SK-N-SH (cell line): ENCODE measurements at regions not wholly inside any gene's neighbourhood (a gene's known extent, or its start where the extent isn't known, plus 50 kb on each side); places are given as distances from the start of the nearest gene placed in this dataset.
"Not testable (repeated sequence)": the region's sequence is repeated elsewhere in the genome, so short reads cannot be mapped to it uniquely, and the experiment has no call there.

Experiments
- CTCF ChIA-PET: fragments of 300-600, 350-600 bp; formaldehyde crosslinking; extraction: SDS; loops from one replicate; lab custom pipeline; 2021; lab: Yijun Ruan, JAX
- POLR2A ChIA-PET: fragments of 350-600 bp; sonication (Branson Sonifier 250); formaldehyde crosslinking; extraction: SDS; loops from one replicate; lab custom pipeline; 2020; ENCODE audit warnings: antibody characterized with exemption, inconsistent platforms; lab: Yijun Ruan, JAX
- DNase-seq: peaks from one replicate; pipeline ENCODE4 v3.0.0; 2012
- H2AFZ ChIP-seq: fragments of 200-600 bp; sonication (generic); 2 replicates; pipeline ENCODE4 v1.8.1; 2016; ENCODE audit warnings: antibody characterized with exemption, mild to moderate bottlenecking, low read depth
- H3F3A ChIP-seq: fragments of 200-600 bp; sonication (generic); replicated peaks from 2 replicates; pipeline ENCODE3; 2016; ENCODE audit warnings: antibody characterized with exemption, mild to moderate bottlenecking; ENCODE audit not compliant: insufficient read depth
- H3K27ac ChIP-seq, 2 experiments: fragments of 200-500 bp in 1 of 2; fragments of 200-600 bp in 1 of 2; sonication (Bioruptor generic) in 1 of 2; sonication (generic), shearing (Covaris generic) in 1 of 2; 2 replicates each; pipeline versions ENCODE4 v1.5.1 to v1.6.1; 2014 to 2016; ENCODE audit warnings: low read depth in 2 of 2, inconsistent platforms in 1 of 2, low read length in 1 of 2, mild to moderate bottlenecking in 1 of 2, mixed read lengths in 1 of 2
- H3K27me3 ChIP-seq: fragments of 200-600 bp; sonication (generic), shearing (Covaris generic); 2 replicates; pipeline ENCODE4 v1.6.1; 2016; ENCODE audit warnings: mixed run types; ENCODE audit not compliant: insufficient read depth
- H3K36me3 ChIP-seq, 2 experiments: fragments of 200-500 bp in 1 of 2; fragments of 200-600 bp in 1 of 2; sonication (Bioruptor generic) in 1 of 2; sonication (generic) in 1 of 2; replicated peaks in 1 of 2; 2 replicates each; pipeline versions ENCODE3 to v1.5.1; 2014 to 2016; ENCODE audit warnings: low read length in 1 of 2, mild to moderate bottlenecking in 1 of 2; ENCODE audit not compliant: insufficient read depth in 2 of 2, control insufficient read depth in 1 of 2
- H3K4me1 ChIP-seq, 2 experiments: fragments of 200-500 bp in 1 of 2; fragments of 200-600 bp in 1 of 2; sonication (Bioruptor generic) in 1 of 2; sonication (generic), shearing (Covaris generic) in 1 of 2; 2 replicates each; pipeline versions ENCODE4 v1.5.1 to v1.6.1; 2014 to 2016; ENCODE audit warnings: low read depth in 1 of 2, low read length in 1 of 2, mixed run types in 1 of 2; ENCODE audit not compliant: insufficient read depth in 2 of 2, control insufficient read depth in 1 of 2
- H3K4me2 ChIP-seq: fragments of 200-600 bp; sonication (generic), shearing (Covaris generic); 2 replicates; pipeline ENCODE4 v1.6.1; 2017; ENCODE audit warnings: mixed run types
- H3K4me3 ChIP-seq, 2 experiments: fragments of 200-500 bp in 1 of 2; fragments of 200-600 bp in 1 of 2; sonication (Bioruptor generic) in 1 of 2; sonication (generic), shearing (Covaris generic) in 1 of 2; 2 replicates each; pipeline versions ENCODE4 v1.5.1 to v1.8.1; 2014 to 2016; ENCODE audit warnings: low read depth in 2 of 2, inconsistent platforms in 1 of 2, low read length in 1 of 2, mild to moderate bottlenecking in 1 of 2, mixed read lengths in 1 of 2, moderate library complexity in 1 of 2
- H3K79me2 ChIP-seq: fragments of 200-600 bp; sonication (generic); 2 replicates; pipeline ENCODE4 v1.8.1; 2017; ENCODE audit warnings: mild to moderate bottlenecking; ENCODE audit not compliant: insufficient read depth
- H3K9ac ChIP-seq: fragments of 200-600 bp; sonication (generic); 2 replicates; pipeline ENCODE4 v1.6.1; 2017; ENCODE audit warnings: mixed run types
- H3K9me2 ChIP-seq: fragments of 200-600 bp; sonication (generic); 2 replicates; pipeline ENCODE4 v1.6.1; 2017; ENCODE audit warnings: mixed run types
- H3K9me3 ChIP-seq: fragments of 200-600 bp; sonication (generic); 2 replicates; pipeline ENCODE4 v1.6.1; 2017; ENCODE audit warnings: mixed run types, mild to moderate bottlenecking, moderate library complexity
- H4K20me1 ChIP-seq: fragments of 200-600 bp; sonication (generic); 2 replicates; pipeline ENCODE4 v1.6.1; 2017; ENCODE audit warnings: mild to moderate bottlenecking, mixed run types; ENCODE audit not compliant: insufficient read depth
- EP300 ChIP-seq, 2 experiments: IDR thresholded peaks; 2 replicates each; pipeline versions ENCODE4 v1.4.0 to v1.6.1; 2012; ENCODE audit warnings: borderline replicate concordance in 1 of 2, low read depth in 1 of 2, low read length in 1 of 2
- FOXM1 ChIP-seq: IDR thresholded peaks from 2 replicates; pipeline ENCODE4 v1.4.0; 2012; ENCODE audit warnings: low read depth, mild to moderate bottlenecking
- GABPA ChIP-seq: IDR thresholded peaks from 2 replicates; pipeline ENCODE4 v1.4.0; 2012; ENCODE audit warnings: low read depth, mild to moderate bottlenecking
- GATA2 ChIP-seq: sonication (generic); formaldehyde crosslinking; IDR thresholded peaks from 2 replicates; pipeline ENCODE4 v1.5.0; 2020; ENCODE audit warnings: mild to moderate bottlenecking, missing genetic modification reagents
- PBX3 ChIP-seq: IDR thresholded peaks from 2 replicates; pipeline ENCODE4; 2012
- RXRA ChIP-seq: IDR thresholded peaks from 2 replicates; pipeline ENCODE4 v1.4.0; 2012; ENCODE audit warnings: low read depth, mild to moderate bottlenecking, borderline replicate concordance
- SMC3 ChIP-seq: IDR thresholded peaks from 2 replicates; pipeline ENCODE4 v1.6.1; 2012; ENCODE audit warnings: low read depth, low read length, improper control_type of control experiment
- WGBS: methylation state at CpG from one replicate; pipeline ENCODE4 v1.1.6; 2017; ENCODE audit warnings: low lambda C conversion rate; 5-methylcytosine and 5-hydroxymethylcytosine counted together
- TF ChIP-seq, protein P1 (sequence below): IDR thresholded peaks from 2 replicates; pipeline ENCODE4 v1.4.0; 2012; ENCODE audit warnings: low read depth
- TF ChIP-seq, protein P2 (sequence below): IDR thresholded peaks from 2 replicates; pipeline ENCODE4 v1.6.1; 2012; ENCODE audit warnings: mild to moderate bottlenecking, low read depth, low read length, moderate library complexity
- TF ChIP-seq, protein P3 (sequence below): fragments of 200-600 bp; sonication (generic); IDR thresholded peaks from 2 replicates; pipeline ENCODE4 v1.6.1; 2017; ENCODE audit warnings: antibody characterized with exemption, mild to moderate bottlenecking, moderate library complexity

- Histone ChIP-seq H3K9me3 (no peaks in the 10 kb centered on the region), H3K9me2 (no peaks in the 10 kb centered on the region), H3K79me2 (no peaks in the 10 kb centered on the region), H3K4me1 (peaks cover 4 to 5% of the 10 kb centered on the region in 2 experiments; a peak in 2 of 4 replicates)
- WGBS: 62% methylated on average over 4 of the region's 4 CpGs
- TF ChIP-seq SMC3 (no peak), GABPA (no peak), RXRA (no peak), FOXM1 (no peak)
- TF ChIP-seq, protein P1, sequence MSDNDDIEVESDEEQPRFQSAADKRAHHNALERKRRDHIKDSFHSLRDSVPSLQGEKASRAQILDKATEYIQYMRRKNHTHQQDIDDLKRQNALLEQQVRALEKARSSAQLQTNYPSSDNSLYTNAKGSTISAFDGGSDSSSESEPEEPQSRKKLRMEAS: no peak
- TF ChIP-seq, all 33 proteins: peak for 0
- no peak overlapping the region for H3K27ac ChIP-seq
- H3K27me3 ChIP-seq: no peaks in the 10 kb centered on the region
- no peaks in the 10 kb centered on the region for H3F3A ChIP-seq
- ChIA-PET POLR2A (no interaction called here), CTCF (no interaction called here)
- H3K36me3 ChIP-seq: no peaks in the 10 kb centered on the region
- no peak overlapping the region for H2AFZ ChIP-seq
- H3K9ac ChIP-seq: no peak overlapping the region
- H3K4me3 ChIP-seq: no peak overlapping the region
- H3K4me2 ChIP-seq: no peak overlapping the region
- no peak for DNase-seq
- H4K20me1 ChIP-seq: no peaks in the 10 kb centered on the region
Measured at GRCh38 chr11:103737037-103737622, 299.3 kb upstream of the DDI1 start.

DNA sequence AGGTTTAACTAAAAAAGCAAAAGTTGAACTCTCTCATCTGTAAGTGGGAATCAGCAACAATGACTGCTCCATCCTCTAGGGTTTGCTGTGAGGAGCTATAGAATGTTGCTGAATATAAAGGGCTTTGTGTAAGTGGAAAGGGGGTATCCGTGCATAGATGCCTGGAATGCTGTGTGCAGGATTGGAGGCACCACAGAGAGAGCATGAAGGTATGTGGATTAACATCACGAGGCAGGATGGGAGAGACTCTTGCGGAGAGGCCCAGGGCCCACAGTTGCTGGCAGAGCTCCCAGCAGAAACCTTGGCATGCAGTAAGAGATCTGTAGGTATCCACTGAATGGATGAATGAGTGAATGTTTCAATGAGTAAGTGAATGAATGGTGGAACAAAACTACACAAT lies 298.7 kb upstream of the DDI1 start:
- TF ChIP-seq, protein P2, sequence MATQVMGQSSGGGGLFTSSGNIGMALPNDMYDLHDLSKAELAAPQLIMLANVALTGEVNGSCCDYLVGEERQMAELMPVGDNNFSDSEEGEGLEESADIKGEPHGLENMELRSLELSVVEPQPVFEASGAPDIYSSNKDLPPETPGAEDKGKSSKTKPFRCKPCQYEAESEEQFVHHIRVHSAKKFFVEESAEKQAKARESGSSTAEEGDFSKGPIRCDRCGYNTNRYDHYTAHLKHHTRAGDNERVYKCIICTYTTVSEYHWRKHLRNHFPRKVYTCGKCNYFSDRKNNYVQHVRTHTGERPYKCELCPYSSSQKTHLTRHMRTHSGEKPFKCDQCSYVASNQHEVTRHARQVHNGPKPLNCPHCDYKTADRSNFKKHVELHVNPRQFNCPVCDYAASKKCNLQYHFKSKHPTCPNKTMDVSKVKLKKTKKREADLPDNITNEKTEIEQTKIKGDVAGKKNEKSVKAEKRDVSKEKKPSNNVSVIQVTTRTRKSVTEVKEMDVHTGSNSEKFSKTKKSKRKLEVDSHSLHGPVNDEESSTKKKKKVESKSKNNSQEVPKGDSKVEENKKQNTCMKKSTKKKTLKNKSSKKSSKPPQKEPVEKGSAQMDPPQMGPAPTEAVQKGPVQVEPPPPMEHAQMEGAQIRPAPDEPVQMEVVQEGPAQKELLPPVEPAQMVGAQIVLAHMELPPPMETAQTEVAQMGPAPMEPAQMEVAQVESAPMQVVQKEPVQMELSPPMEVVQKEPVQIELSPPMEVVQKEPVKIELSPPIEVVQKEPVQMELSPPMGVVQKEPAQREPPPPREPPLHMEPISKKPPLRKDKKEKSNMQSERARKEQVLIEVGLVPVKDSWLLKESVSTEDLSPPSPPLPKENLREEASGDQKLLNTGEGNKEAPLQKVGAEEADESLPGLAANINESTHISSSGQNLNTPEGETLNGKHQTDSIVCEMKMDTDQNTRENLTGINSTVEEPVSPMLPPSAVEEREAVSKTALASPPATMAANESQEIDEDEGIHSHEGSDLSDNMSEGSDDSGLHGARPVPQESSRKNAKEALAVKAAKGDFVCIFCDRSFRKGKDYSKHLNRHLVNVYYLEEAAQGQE: no peak
- TF ChIP-seq PBX3: no peak
- no peak for TF ChIP-seq GATA2 (CRISPR knock-in tag)
- TF ChIP-seq EP300 (IDR thresholded peaks at IDR 0.05; ENCODE audit: borderline replicate concordance in 1 of 2, low read depth in 1 of 2, low read length in 1 of 2): no peak
- TF ChIP-seq, protein P3, sequence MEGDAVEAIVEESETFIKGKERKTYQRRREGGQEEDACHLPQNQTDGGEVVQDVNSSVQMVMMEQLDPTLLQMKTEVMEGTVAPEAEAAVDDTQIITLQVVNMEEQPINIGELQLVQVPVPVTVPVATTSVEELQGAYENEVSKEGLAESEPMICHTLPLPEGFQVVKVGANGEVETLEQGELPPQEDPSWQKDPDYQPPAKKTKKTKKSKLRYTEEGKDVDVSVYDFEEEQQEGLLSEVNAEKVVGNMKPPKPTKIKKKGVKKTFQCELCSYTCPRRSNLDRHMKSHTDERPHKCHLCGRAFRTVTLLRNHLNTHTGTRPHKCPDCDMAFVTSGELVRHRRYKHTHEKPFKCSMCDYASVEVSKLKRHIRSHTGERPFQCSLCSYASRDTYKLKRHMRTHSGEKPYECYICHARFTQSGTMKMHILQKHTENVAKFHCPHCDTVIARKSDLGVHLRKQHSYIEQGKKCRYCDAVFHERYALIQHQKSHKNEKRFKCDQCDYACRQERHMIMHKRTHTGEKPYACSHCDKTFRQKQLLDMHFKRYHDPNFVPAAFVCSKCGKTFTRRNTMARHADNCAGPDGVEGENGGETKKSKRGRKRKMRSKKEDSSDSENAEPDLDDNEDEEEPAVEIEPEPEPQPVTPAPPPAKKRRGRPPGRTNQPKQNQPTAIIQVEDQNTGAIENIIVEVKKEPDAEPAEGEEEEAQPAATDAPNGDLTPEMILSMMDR: no peak
- H3K9ac ChIP-seq: no peak overlapping the region
- H3K36me3 ChIP-seq: no peaks in the 10 kb centered on the region
- H3F3A ChIP-seq: no peaks in the 10 kb centered on the region
- H3K9me2 ChIP-seq: no peaks in the 10 kb centered on the region
- H3K79me2 ChIP-seq: no peaks in the 10 kb centered on the region
- 46% methylated on average over 3 of the region's 3 CpGs for WGBS
- no peak overlapping the region for H2AFZ ChIP-seq
- H4K20me1 ChIP-seq: no peaks in the 10 kb centered on the region
- H3K27ac ChIP-seq: no peak overlapping the region
- H3K27me3 ChIP-seq: no peaks in the 10 kb centered on the region
- DNase-seq: no peak
- no peaks in the 10 kb centered on the region for H3K9me3 ChIP-seq
- H3K4me1 ChIP-seq: peaks cover 4 to 5% of the 10 kb centered on the region in 2 experiments; a peak in 2 of 4 replicates
- H3K4me3 ChIP-seq: no peak overlapping the region
- CTCF ChIA-PET: no interaction called here
- no peak overlapping the region for H3K4me2 ChIP-seq
- POLR2A ChIA-PET: no interaction called here

DNA sequence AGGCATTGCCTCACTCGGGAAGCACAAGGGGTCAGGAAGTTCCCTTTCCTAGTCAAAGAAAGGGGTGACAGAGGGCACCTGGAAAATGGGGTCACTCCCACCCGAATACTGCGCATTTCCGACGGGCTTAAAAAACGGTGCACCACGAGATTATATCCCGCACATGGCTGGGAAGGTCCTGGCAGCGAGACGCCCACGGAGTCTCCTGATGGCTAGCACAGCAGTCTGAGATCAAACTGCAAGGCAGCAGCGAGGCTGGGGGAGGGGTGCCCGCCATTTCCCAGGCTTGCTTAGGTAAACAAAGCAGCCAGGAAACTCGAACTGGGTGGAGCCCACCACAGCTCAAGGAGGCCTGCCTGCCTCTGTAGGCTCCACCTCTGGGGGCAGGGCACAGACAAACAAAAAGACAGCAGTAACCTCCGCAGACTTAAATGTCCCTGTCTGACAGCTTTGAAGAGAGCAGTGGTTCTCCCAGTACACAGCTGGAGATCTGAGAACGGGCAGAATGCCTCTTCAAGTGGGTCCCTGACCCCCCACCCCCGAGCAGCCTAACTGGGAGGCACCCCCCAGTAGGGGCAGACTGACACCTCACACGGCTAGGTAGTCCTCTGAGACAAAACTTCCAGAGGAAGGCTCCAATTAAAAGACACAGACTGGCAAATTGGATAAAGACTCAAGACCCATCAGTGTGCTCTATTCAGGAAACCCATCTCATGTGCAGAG lies 297.2 kb upstream of the DDI1 start:
- H3K9ac ChIP-seq, H3K9me2 ChIP-seq, H3K4me1 ChIP-seq, H3K79me2 ChIP-seq, H3K9me3 ChIP-seq, H3F3A ChIP-seq, H3K27ac ChIP-seq, H3K4me3 ChIP-seq, H3K4me2 ChIP-seq, H3K36me3 ChIP-seq, DNase-seq, POLR2A ChIA-PET, H2AFZ ChIP-seq, H4K20me1 ChIP-seq, CTCF ChIA-PET, H3K27me3 ChIP-seq: not testable (repeated sequence)
- WGBS: 86% methylated on average over 12 of the region's 18 CpGs
